ENCODE measurements at regions not wholly inside any gene's neighbourhood (a gene's known extent, or its start where the extent isn't known, plus 50 kb on each side); places are given as distances from the start of the nearest gene placed in this dataset.
A peak's percentile ranks its signal among the peaks of the same experiment; 100 is the strongest.

DNA sequence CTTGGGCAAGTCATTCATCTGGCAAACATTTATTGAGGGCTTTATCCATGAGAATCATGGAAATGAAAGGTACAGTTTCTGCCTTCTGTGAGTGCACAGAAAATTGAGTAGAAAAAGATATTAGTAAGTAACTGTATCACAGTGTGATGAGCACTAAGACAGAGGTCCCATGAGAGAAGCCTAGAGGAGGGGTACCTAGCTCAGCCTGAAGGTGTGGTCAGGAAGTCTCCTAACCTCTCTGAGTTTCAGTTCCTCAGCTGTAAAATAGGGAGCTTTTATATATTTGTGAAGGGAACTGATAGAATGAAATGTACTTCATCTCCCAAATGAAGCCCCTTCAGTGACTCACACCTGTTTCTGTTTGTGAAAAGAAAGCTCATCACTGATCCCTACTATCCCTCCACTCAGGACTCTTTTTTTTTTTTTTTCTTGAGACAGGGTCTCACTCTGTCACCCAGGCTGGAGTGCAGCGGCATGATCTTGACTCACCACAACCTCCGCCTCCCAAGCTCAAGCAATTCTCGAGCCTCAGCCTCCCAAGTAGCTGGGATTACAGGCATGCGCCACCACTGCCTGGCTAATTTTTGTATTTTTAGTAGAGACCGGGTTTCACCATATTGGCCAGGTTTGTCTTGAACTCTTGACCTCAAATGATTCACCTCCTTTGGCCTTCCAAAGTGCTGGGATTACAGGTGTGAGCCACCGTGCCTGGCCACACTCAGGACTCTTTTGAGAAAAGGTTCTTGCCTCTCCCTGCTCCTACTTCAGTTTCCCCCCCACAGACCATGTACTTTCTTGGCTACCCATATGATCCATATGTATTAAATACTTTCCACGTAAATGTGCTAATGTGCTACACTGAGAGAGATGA, 93.7 kb upstream of the FUT8 start:
- 84 to 89% (median 84%) methylated on average over 7 of the region's 7 CpGs for WGBS, 5 donors
- H3K4me3 ChIP-seq = no peak overlapping the region
- TF ChIP-seq, protein P1, sequence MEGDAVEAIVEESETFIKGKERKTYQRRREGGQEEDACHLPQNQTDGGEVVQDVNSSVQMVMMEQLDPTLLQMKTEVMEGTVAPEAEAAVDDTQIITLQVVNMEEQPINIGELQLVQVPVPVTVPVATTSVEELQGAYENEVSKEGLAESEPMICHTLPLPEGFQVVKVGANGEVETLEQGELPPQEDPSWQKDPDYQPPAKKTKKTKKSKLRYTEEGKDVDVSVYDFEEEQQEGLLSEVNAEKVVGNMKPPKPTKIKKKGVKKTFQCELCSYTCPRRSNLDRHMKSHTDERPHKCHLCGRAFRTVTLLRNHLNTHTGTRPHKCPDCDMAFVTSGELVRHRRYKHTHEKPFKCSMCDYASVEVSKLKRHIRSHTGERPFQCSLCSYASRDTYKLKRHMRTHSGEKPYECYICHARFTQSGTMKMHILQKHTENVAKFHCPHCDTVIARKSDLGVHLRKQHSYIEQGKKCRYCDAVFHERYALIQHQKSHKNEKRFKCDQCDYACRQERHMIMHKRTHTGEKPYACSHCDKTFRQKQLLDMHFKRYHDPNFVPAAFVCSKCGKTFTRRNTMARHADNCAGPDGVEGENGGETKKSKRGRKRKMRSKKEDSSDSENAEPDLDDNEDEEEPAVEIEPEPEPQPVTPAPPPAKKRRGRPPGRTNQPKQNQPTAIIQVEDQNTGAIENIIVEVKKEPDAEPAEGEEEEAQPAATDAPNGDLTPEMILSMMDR (IDR thresholded peaks at IDR 0.05) = no peak
- TF ChIP-seq EP300 (IDR thresholded peaks at IDR 0.05) (no peak), POLR2A (IDR thresholded peaks at IDR 0.05) (no peak), POLR2AphosphoS5 (IDR thresholded peaks at IDR 0.05) (no peak)
- H3K27me3 ChIP-seq = no peaks in the 10 kb centered on the region
- H3K27ac ChIP-seq = peak overlapping the region in 2 of 5 donors; percentile 26 to 42
- H3K4me1 ChIP-seq = peaks cover 0 to 28% (median 15%) of the 10 kb centered on the region in 4 donors
- intact Hi-C loops (cut with DNase I; ENCODE audit: low total_unique reads) = no loop called here
- no peak for DNase-seq
- no peaks in the 10 kb centered on the region for H3K36me3 ChIP-seq
- H3K9me3 ChIP-seq = peaks cover 0 to 5% (median 0%) of the 10 kb centered on the region in 4 donors

DNA sequence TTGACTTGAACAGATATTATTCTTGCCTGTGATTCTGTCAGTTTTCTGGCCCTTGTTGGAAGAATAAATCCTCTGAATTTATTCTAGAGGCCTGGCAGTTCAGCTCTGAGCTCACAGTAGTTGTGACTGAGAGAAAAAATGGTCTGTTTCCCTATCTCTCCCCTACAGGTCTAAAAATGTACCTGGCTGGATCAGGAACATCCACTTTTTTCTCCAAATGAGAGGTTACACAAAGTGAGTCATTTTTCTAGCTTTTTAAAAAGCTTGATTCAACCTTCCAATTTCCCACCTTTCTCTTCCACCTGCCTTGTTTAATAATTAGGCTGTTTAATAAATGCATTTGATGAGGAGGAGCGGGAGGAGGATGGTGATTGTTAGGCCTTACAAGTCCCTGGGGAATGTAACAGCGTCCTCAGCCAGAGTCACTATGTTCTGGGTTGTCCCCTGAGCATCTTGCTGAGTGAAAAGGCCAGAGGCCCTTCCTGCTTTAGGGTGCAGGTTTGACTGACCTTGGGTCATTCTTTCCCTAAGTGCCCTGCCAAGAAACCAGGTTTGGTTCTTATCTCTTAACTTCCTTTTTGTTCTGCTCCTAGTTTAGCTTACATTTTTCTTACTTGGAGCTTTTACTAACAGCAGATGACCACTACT, 91.7 kb upstream of the FUT8 start:
- H3K36me3 ChIP-seq = no peaks in the 10 kb centered on the region
- intact Hi-C loops (cut with DNase I; ENCODE audit: low total_unique reads) = no loop called here
- H3K27me3 ChIP-seq = no peaks in the 10 kb centered on the region
- peak in 1 of 2 donors; percentile 34 for DNase-seq
- TF ChIP-seq EP300 (IDR thresholded peaks at IDR 0.05) (no peak), POLR2A (IDR thresholded peaks at IDR 0.05) (no peak), POLR2AphosphoS5 (IDR thresholded peaks at IDR 0.05) (no peak)
- TF ChIP-seq, protein P1 (IDR thresholded peaks at IDR 0.05) = no peak
- peaks cover 0 to 28% (median 14%) of the 10 kb centered on the region in 4 donors for H3K4me1 ChIP-seq
- peaks cover 0 to 5% (median 0%) of the 10 kb centered on the region in 4 donors for H3K9me3 ChIP-seq
- H3K4me3 ChIP-seq = no peak overlapping the region
- WGBS, 5 donors = 45 to 78% (median 58%) methylated on average over 2 of the region's 2 CpGs
- H3K27ac ChIP-seq = peak overlapping the region in 4 of 5 donors; percentile 36 to 68 (median 56)

DNA sequence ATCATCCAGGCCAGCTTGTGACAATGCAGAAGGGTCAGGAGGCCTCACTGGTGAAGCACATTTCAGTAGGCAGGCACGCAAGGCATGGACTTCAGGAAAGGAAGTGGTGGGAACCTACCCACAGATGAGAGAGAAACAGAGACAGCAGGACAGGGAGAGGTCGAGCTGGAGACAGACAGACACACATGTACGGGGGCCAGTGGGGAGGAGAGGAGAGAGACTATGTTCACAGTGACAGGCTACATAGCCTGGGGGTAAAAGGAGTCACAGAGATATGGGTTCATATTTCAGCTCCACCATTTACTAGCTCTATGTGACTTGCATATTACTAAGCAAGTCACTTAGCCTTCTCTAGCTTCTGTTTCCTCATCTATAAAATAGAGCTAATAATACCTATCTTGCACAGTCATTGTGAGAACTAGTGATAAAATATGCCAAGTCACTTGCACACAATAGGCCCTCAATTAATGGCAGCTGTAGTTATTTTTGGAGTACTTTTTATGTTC, 91.1 kb upstream of the FUT8 start:
- Histone ChIP-seq H3K36me3 (no peaks in the 10 kb centered on the region), H3K27ac (peak overlapping the region; percentile 0 to 68 (median 54)), H3K9me3 (peaks cover 0 to under 1% (median 0%) of the 10 kb centered on the region in 4 donors), H3K4me1 (peaks cover 0 to 28% (median 14%) of the 10 kb centered on the region in 4 donors), H3K27me3 (no peaks in the 10 kb centered on the region), H3K4me3 (no peak overlapping the region)
- DNase-seq = no peak
- WGBS, 5 donors = 45 to 56% (median 52%) methylated on average over 3 of the region's 3 CpGs
- intact Hi-C loops (cut with DNase I; ENCODE audit: low total_unique reads) = no loop called here
- no peak for TF ChIP-seq POLR2AphosphoS5 (IDR thresholded peaks at IDR 0.05)

DNA sequence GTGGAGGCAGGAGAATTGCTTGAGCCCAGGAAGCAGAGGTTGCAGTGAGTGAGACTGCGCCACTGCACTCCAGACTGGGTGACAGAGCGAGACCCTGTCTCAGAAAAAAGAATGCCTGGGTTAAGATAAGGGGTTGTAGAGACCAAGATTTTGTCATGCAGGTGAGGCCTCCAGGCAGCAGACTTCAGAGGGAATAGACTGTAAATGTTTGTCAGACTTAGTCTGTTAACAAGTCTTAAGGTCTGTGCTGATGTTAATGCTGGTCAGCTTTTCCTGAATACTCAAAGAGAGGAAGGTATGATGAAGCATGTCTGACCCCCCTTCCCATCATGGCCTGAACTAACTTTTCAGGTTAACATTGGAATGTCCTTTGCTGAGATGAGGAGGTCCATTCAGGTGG, 83.0 kb upstream of the FUT8 start:
- WGBS, 5 donors = 94 to 98% (median 95%) methylated on average over 2 of the region's 2 CpGs

More for the DNA sequence above, 83.0 kb upstream of the FUT8 start:
- Histone ChIP-seq H3K27me3 (no peaks in the 10 kb centered on the region), H3K4me1 (peaks cover 8 to 42% (median 20%) of the 10 kb centered on the region in 4 donors), H3K27ac (peak overlapping the region in 1 of 5 donors; percentile 34), H3K36me3 (no peaks in the 10 kb centered on the region), H3K9me3 (no peaks in the 10 kb centered on the region), H3K4me3 (no peak overlapping the region)
- no peak for DNase-seq
- TF ChIP-seq EP300 (IDR thresholded peaks at IDR 0.05) = no peak
- TF ChIP-seq POLR2A (IDR thresholded peaks at IDR 0.05) = no peak
- no peak for TF ChIP-seq POLR2AphosphoS5 (IDR thresholded peaks at IDR 0.05)
- TF ChIP-seq, protein P1 (IDR thresholded peaks at IDR 0.05) = no peak
- intact Hi-C loops (cut with DNase I; ENCODE audit: low total_unique reads) = no loop called here
